ENCODE measurements at regions not wholly inside any gene's neighbourhood (a gene's known extent, or its start where the extent isn't known, plus 50 kb on each side); places are given as distances from the start of the nearest gene placed in this dataset.

DNA sequence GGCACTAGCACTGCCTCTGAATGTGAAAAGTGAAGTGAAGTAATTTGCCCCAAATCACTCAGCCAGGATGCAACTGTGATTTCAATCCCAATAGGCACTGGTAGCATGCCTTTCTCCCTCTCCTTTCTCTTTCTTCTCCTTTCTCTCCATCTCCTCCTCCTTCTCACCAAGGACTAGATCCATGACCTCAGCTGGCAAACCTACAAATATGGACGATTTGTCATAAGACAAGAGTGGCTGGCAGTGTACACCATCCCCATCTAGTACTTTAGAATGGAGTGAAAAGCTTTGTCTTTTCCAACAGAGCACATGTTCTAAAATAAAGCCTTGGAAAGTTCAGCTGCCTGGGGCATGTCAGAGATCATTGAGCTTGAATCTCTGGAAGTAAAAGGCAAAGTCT, 574.7 kb upstream of the CLINT1 start:
- no peak for ATAC-seq (ENCODE audit: insufficient read depth, low read depth)
- H3K4me1 ChIP-seq (ENCODE audit: insufficient read depth, low read length), result peaks cover 75% of the 10 kb centered on the region
- H3K4me3 ChIP-seq (ENCODE audit: low read depth in 1 of 2, low read length in 2 of 2), result peak overlapping the region in 1 of 2 experiments; percentile 23; a peak in 1 of 4 replicates
- no peaks in the 10 kb centered on the region for H4K20me1 ChIP-seq (ENCODE audit: insufficient read depth, low read length)
- H3K4me2 ChIP-seq (ENCODE audit: insufficient read depth, low read length), result peak overlapping the region; percentile 60; the same call in 1 of the 2 replicates
- no peaks in the 10 kb centered on the region for H3K79me2 ChIP-seq (ENCODE audit: insufficient read depth, low read length)
- H2AFZ ChIP-seq (ENCODE audit: low read depth, low read length), result peak overlapping the region; percentile 62
- H3K27me3 ChIP-seq (ENCODE audit: insufficient read depth, low read length, poor library complexity), result no peaks in the 10 kb centered on the region
- no peak for DNase-seq
- TF ChIP-seq CTCF (IDR thresholded peaks at IDR 0.05; ENCODE audit: borderline replicate concordance, extremely low read depth, low read length, poor library complexity, severe bottlenecking) (no peak), EZH2 (IDR thresholded peaks at IDR 0.05; ENCODE audit: borderline replicate concordance, low read depth, low read length, severe bottlenecking) (no peak)
- peak overlapping the region; percentile 97 for H3K27ac ChIP-seq (ENCODE audit: low read length)
- H3K9me3 ChIP-seq (ENCODE audit: insufficient read depth, low read length, severe bottlenecking), result no peaks in the 10 kb centered on the region
- peak overlapping the region; percentile 56 for H3K9ac ChIP-seq (ENCODE audit: low read depth, low read length)
- H3K36me3 ChIP-seq (ENCODE audit: insufficient read depth, low read length), result no peaks in the 10 kb centered on the region

GRCh38 chr5:158431369-158432029, 572.6 kb upstream of the CLINT1 start:
- no peaks in the 10 kb centered on the region for H3K79me2 ChIP-seq (ENCODE audit: insufficient read depth, low read length)
- no peak overlapping the region for H3K4me3 ChIP-seq (ENCODE audit: low read depth in 1 of 2, low read length in 2 of 2)
- H3K36me3 ChIP-seq (ENCODE audit: insufficient read depth, low read length), result no peaks in the 10 kb centered on the region
- TF ChIP-seq CTCF (IDR thresholded peaks at IDR 0.05; ENCODE audit: borderline replicate concordance, extremely low read depth, low read length, poor library complexity, severe bottlenecking) (no peak), EZH2 (IDR thresholded peaks at IDR 0.05; ENCODE audit: borderline replicate concordance, low read depth, low read length, severe bottlenecking) (no peak)
- no peaks in the 10 kb centered on the region for H4K20me1 ChIP-seq (ENCODE audit: insufficient read depth, low read length)
- H3K4me1 ChIP-seq (ENCODE audit: insufficient read depth, low read length), result peaks cover 59% of the 10 kb centered on the region
- no peaks in the 10 kb centered on the region for H3K9me3 ChIP-seq (ENCODE audit: insufficient read depth, low read length, severe bottlenecking)
- DNase-seq (no peak), ATAC-seq (ENCODE audit: insufficient read depth, low read depth) (no peak)
- no peak overlapping the region; the same call in 1 of the 2 replicates for H2AFZ ChIP-seq (ENCODE audit: low read depth, low read length)
- peak overlapping the region; percentile 61 for H3K27ac ChIP-seq (ENCODE audit: low read length)
- no peak overlapping the region for H3K9ac ChIP-seq (ENCODE audit: low read depth, low read length)
- no peak overlapping the region for H3K4me2 ChIP-seq (ENCODE audit: insufficient read depth, low read length)
- no peaks in the 10 kb centered on the region for H3K27me3 ChIP-seq (ENCODE audit: insufficient read depth, low read length, poor library complexity)

- Histone ChIP-seq H3K79me2 (ENCODE audit: insufficient read depth, low read length) (no peaks in the 10 kb centered on the region), H3K4me2 (ENCODE audit: insufficient read depth, low read length) (no peak overlapping the region), H3K36me3 (ENCODE audit: insufficient read depth, low read length) (no peaks in the 10 kb centered on the region), H3K27me3 (ENCODE audit: insufficient read depth, low read length, poor library complexity) (no peaks in the 10 kb centered on the region), H4K20me1 (ENCODE audit: insufficient read depth, low read length) (no peaks in the 10 kb centered on the region), H3K27ac (ENCODE audit: low read length) (peak overlapping the region; percentile 61; the same call in 1 of the 2 replicates), H2AFZ (ENCODE audit: low read depth, low read length) (no peak overlapping the region), H3K9me3 (ENCODE audit: insufficient read depth, low read length, severe bottlenecking) (no peaks in the 10 kb centered on the region), H3K4me1 (ENCODE audit: insufficient read depth, low read length) (peaks cover 52% of the 10 kb centered on the region), H3K9ac (ENCODE audit: low read depth, low read length) (no peak overlapping the region), H3K4me3 (ENCODE audit: low read depth in 1 of 2, low read length in 2 of 2) (no peak overlapping the region)
- no peak for TF ChIP-seq CTCF (IDR thresholded peaks at IDR 0.05; ENCODE audit: borderline replicate concordance, extremely low read depth, low read length, poor library complexity, severe bottlenecking)
- no peak for TF ChIP-seq EZH2 (IDR thresholded peaks at IDR 0.05; ENCODE audit: borderline replicate concordance, low read depth, low read length, severe bottlenecking)
- DNase-seq (no peak), ATAC-seq (ENCODE audit: insufficient read depth, low read depth) (no peak)
Observed at GRCh38 chr5:158430798-158431167, 571.8 kb upstream of the CLINT1 start.
